Tibial nerve (tissue), 4 donors: ENCODE measurements at regions not wholly inside any gene's neighbourhood (a gene's known extent, or its start where the extent isn't known, plus 50 kb on each side); places are given as distances from the start of the nearest gene placed in this dataset.

Experiments used
- EP300 ChIP-seq, 2 donors: sonication (generic); formaldehyde crosslinking; IDR thresholded peaks; one replicate each; pipeline ENCODE4 v1.6.1; 2017; ENCODE audit warnings: antibody characterized with exemption in 2 of 2, mild to moderate bottlenecking in 1 of 2
- TF ChIP-seq, protein P1 (sequence below), 5 experiments: fragments of 200-600 bp in 3 of 5; fragments of 450-650 bp in 2 of 5; sonication (generic) in 3 of 5; IDR thresholded peaks; one replicate each; pipeline ENCODE4 v1.5.1; 2016 to 2019; ENCODE audit warnings: antibody characterized with exemption in 5 of 5, mild to moderate bottlenecking in 3 of 5, moderate library complexity in 2 of 5

DNA sequence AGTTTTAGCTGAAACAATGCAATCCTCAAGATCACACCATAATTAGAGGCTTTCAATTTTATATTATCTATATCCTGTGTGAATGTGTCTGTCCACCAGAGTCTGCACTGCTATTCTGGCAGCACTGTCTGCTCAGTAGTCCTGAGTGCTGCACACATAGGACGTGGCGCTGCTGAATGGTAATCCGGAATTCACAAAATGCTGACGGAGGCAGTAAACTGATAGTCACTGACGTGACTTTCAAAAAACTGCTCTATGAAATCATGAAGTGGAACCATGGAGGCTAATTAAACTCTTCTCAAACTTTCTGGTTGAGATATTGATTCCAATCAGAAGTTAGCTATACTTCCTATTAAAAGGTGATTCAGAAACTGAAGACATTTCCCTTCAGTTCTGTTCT lies 190.8 kb upstream of the NOX3 start:
- TF ChIP-seq, protein P1, sequence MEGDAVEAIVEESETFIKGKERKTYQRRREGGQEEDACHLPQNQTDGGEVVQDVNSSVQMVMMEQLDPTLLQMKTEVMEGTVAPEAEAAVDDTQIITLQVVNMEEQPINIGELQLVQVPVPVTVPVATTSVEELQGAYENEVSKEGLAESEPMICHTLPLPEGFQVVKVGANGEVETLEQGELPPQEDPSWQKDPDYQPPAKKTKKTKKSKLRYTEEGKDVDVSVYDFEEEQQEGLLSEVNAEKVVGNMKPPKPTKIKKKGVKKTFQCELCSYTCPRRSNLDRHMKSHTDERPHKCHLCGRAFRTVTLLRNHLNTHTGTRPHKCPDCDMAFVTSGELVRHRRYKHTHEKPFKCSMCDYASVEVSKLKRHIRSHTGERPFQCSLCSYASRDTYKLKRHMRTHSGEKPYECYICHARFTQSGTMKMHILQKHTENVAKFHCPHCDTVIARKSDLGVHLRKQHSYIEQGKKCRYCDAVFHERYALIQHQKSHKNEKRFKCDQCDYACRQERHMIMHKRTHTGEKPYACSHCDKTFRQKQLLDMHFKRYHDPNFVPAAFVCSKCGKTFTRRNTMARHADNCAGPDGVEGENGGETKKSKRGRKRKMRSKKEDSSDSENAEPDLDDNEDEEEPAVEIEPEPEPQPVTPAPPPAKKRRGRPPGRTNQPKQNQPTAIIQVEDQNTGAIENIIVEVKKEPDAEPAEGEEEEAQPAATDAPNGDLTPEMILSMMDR (IDR thresholded peaks at IDR 0.05) = no peak
- TF ChIP-seq EP300 (IDR thresholded peaks at IDR 0.05) = no peak
